Globus pallidus (tissue), 1 donor: ENCODE measurements at regions not wholly inside any gene's neighbourhood (a gene's known extent, or its start where the extent isn't known, plus 50 kb on each side); places are given as distances from the start of the nearest gene placed in this dataset.
A peak's percentile ranks its signal among the peaks of the same experiment; 100 is the strongest.

ENCODE experiments used
- DNase-seq: peaks from one replicate; pipeline ENCODE4 v3.0.0-alpha.2; 2015; ENCODE audit warnings: low spot score

GRCh38 chr10:44619521-44619920, 234.6 kb upstream of the CXCL12 start:
- no peak for DNase-seq

GRCh38 chr10:44619975-44620374, 235.1 kb upstream of the CXCL12 start:
- DNase-seq: no peak

GRCh38 chr10:44627591-44628354, 242.9 kb upstream of the CXCL12 start:
- no peak for DNase-seq

GRCh38 chr10:44628921-44629320, 244.0 kb upstream of the CXCL12 start:
- DNase-seq: no peak

- no peak for DNase-seq
These were observed 250.3 kb upstream of the CXCL12 start for GRCh38 chr10:44635176-44635575.

DNA sequence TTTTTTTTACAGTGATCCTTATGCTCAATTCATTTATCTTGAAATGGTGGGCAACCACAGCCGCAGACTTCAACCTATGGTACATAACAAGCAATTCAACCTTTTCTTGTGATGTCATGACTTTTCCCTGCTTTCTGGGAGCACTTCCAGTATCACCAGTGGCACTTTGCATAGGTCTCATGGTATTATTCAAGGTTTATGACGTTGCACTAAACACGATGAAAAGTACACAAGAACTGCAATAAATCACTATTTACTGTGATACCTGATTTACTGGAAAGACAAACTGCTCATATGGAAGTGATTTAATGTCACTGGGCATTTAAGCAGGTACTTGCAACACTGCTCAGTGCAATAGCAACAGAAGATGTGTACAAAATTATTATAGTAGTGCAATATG, 251.7 kb upstream of the CXCL12 start:
- DNase-seq: no peak

- no peak for DNase-seq
These were observed 255.5 kb upstream of the CXCL12 start for GRCh38 chr10:44640429-44640828.

GRCh38 chr10:44647473-44647872, 262.6 kb upstream of the CXCL12 start:
- DNase-seq: no peak

GRCh38 chr10:44647877-44648542, 263.1 kb upstream of the CXCL12 start:
- peak; percentile 6 for DNase-seq

GRCh38 chr10:44650691-44651661, 260.2 kb upstream of the TMEM72 start:
- DNase-seq: peak; percentile 29

DNA sequence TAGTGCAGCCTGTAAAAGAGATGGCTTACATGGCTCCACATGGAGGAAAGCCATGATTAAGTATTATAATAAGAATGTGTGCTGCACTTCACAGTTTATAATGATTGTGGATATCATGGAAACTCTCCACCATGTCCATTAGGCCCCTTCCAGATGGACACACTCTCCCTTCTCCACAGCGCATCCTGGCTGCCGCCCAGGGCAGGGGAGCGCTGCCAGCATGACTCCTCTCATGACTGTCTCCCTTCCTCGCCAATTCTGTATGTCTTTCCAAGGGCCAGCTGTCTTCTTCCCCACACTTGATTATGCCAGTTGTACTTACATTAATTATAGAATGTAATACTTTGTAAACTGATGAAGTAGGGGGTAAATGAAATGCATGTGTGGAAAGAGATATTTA, 259.3 kb upstream of the TMEM72 start:
- DNase-seq: no peak

DNA sequence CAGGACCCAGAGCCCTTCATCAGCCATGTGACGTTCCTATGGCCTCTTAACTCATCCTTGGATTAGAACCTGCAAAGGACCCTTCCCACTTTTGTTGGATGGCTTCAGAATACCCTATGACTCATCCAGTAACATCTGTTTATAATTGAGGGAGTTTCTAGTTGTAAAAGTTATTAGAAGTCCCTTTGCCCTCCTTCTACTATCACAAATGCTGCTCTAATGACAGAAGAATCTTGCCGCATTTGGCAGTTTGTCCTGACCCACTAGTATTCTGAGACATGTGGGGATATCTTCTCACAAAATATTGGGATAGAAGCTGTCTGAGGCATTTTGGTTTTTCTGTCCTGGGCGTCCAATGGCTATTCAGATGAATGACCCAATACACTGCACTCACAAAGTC, 251.8 kb upstream of the TMEM72 start:
- DNase-seq: no peak

- no peak for DNase-seq
These were observed 250.9 kb upstream of the TMEM72 start for GRCh38 chr10:44660271-44660670.

- no peak for DNase-seq
These were observed 249.1 kb upstream of the TMEM72 start for GRCh38 chr10:44662051-44662450.

GRCh38 chr10:44668336-44668735, 242.8 kb upstream of the TMEM72 start:
- no peak for DNase-seq

DNA sequence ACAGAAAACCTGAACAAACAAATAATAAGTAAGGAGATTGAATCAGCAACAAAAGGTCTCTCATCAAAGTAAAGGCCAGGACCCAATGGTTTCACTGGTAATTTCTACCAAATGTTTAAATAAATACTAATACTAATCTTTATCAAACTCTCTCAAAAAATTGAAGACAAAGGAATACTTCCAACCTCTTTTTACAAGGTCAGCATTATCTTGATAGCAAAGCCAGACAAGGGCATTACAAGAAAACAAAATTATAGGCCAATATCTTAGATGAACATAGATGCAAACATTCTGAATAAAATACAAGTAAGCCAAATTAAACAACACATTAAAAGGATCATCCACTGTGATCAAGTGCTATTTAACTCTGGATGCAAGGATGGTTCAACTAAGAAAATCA, 239.8 kb upstream of the TMEM72 start:
- no peak for DNase-seq

DNA sequence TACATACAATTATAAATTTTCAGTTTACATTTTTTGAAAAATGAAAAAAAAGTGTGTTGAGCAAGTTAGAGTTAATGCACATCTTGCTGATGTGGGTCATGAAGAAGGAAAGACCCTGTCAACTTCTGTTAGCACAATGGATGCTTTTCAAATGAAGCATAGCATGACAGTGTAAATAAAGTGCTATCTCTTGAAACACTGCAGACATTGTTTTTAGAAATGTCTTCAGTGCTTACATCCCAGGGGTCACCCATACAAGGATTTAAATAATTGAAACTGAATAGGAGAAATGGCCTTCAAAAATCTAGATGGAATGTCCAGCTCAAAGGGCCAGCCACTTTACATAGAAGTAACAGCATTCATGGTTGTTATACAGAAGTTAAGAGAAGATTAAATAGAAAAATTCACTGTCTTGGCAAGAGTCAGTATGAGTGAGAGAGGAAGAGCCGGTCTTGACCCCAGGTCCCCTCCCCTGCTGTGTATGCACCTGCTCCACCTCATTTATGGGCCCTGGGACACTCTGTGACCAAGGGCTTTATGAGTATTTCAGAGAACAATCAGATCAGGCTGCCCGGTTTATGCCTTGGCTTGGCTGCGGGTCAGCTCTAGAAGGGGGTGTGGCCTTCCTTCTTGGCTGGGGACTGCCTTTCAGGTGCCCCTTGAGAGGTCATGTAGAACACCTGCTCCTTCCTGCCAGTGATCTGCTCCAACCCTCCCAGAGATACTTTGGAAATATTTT, 237.7 kb upstream of the TMEM72 start:
- no peak for DNase-seq

DNA sequence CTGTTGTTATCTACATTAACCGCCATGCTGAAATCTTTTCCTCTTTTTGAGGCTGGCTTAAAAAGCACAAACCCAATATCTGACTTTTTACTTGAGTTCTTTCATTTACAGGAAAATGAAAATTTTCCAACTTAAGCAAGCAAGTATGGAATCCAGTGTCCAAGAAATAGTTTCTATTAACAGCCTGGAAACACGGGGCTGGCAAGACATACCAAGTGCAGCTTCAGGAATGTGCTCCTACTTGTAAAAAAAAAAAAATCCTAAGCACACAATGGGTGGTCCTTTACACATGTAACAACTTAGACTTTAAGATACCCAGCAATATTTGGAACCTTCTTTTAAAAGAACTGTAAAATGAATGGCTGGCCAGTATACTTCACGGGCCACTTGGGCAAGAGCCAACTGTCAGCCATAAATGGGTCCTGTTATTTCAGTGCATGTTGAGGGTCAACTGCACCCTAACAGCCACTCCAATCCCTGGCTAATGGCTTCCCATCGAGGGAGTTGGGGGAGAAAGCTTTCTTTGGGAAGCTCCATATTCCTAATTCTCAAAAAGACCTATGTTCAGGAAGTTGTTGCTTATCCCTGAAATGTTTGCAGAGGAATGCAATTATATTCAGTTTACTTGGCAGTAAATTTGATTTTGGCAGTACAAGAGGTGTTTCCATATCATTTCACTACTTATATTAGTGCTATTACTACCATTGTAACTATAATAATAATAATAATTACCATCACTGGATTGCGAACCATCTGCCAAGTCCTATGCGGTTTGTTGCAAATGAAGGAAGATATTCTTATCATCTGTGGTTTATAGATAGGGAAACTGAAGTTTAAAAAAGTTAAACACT, 236.4 kb upstream of the TMEM72 start:
- no peak for DNase-seq

GRCh38 chr10:44675387-44675874, 235.7 kb upstream of the TMEM72 start:
- no peak for DNase-seq

- no peak for DNase-seq
These were observed 230.4 kb upstream of the TMEM72 start for GRCh38 chr10:44680764-44681163.

- DNase-seq: no peak
These were observed 228.6 kb upstream of the TMEM72 start for GRCh38 chr10:44682507-44682906.
